C4-2B (cell line): ENCODE measurements at regions not wholly inside any gene's neighbourhood (a gene's known extent, or its start where the extent isn't known, plus 50 kb on each side); places are given as distances from the start of the nearest gene placed in this dataset.

Experiments
- ZFX ChIP-seq: fragments of 450-650 bp; IDR thresholded peaks from 2 replicates; pipeline ENCODE4 v1.6.1; 2017
- TF ChIP-seq, protein P1 (sequence below): fragments of 450-650 bp; conservative IDR thresholded peaks from 2 replicates; pipeline ENCODE4 v1.5.1; 2017; ENCODE audit warnings: mild to moderate bottlenecking

DNA sequence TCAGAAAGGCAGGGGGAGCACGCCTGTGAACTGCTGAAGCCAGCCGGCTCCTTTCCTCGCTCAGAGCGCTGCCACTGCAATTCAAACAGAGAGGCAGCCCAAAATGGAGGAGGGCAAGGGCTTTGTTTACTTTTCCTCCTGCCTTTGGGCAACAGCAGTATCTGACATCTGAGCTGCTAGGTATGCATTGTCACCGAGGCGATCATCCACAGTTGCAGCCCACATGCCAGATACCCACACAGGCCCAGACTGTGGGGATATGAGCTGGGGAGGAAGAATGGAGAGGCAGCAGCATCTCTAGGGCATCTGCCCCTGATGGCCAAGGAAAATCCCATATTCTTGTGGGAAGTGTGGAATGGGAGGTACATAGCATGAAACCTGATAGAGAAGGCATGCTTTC is 357.1 kb downstream of the BARHL2 start:
- TF ChIP-seq, protein P1, sequence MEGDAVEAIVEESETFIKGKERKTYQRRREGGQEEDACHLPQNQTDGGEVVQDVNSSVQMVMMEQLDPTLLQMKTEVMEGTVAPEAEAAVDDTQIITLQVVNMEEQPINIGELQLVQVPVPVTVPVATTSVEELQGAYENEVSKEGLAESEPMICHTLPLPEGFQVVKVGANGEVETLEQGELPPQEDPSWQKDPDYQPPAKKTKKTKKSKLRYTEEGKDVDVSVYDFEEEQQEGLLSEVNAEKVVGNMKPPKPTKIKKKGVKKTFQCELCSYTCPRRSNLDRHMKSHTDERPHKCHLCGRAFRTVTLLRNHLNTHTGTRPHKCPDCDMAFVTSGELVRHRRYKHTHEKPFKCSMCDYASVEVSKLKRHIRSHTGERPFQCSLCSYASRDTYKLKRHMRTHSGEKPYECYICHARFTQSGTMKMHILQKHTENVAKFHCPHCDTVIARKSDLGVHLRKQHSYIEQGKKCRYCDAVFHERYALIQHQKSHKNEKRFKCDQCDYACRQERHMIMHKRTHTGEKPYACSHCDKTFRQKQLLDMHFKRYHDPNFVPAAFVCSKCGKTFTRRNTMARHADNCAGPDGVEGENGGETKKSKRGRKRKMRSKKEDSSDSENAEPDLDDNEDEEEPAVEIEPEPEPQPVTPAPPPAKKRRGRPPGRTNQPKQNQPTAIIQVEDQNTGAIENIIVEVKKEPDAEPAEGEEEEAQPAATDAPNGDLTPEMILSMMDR: no peak
- no peak for TF ChIP-seq ZFX
